Upper lobe of left lung (tissue), 6 donors: ENCODE measurements at regions not wholly inside any gene's neighbourhood (a gene's known extent, or its start where the extent isn't known, plus 50 kb on each side); places are given as distances from the start of the nearest gene placed in this dataset.

ENCODE experiments used
- ATAC-seq, 2 donors: fragments of 200-7000 bp; cut with Tn5 transposase; one replicate each; pipeline ENCODE4 v1.9.1; 2022; ENCODE audit warnings: mild to moderate bottlenecking in 2 of 2, moderate library complexity in 2 of 2; ENCODE audit not compliant: low FRiP score in 2 of 2
- DNase-seq, 2 donors: peaks; one replicate each; pipeline ENCODE4 v3.0.0-alpha.2; 2019 to 2020
- H3K27ac ChIP-seq, 4 donors: fragments of 200-600 bp; sonication (generic); one replicate each; pipeline ENCODE4 v1.5.1; 2016 to 2019
- H3K27me3 ChIP-seq, 4 donors: fragments of 200-600 bp; sonication (generic); one replicate each; pipeline ENCODE4 v1.5.1; 2017 to 2019
- H3K36me3 ChIP-seq, 4 donors: fragments of 200-600 bp; sonication (generic); one replicate each; pipeline ENCODE4 v1.5.1; 2016 to 2019
- H3K4me1 ChIP-seq, 4 donors: fragments of 200-600 bp; sonication (generic); one replicate each; pipeline ENCODE4 v1.5.1; 2018 to 2019
- H3K4me3 ChIP-seq, 4 donors: fragments of 200-600 bp; sonication (generic); one replicate each; pipeline ENCODE4 v1.5.1; 2017 to 2019; ENCODE audit warnings: mild to moderate bottlenecking in 2 of 4, moderate library complexity in 1 of 4
- H3K9me3 ChIP-seq, 4 donors: fragments of 200-600 bp; sonication (generic); one replicate each; pipeline ENCODE4 v1.5.1; 2018 to 2019
- CTCF ChIP-seq, 6 experiments: fragments of 450-650 bp in 4 of 6; fragments of 200-600 bp in 2 of 6; sonication (generic) in 2 of 6; IDR thresholded peaks; one replicate each; pipeline ENCODE4 v1.5.1; 2016 to 2019; ENCODE audit warnings: antibody characterized with exemption in 6 of 6
- EP300 ChIP-seq, 4 donors: sonication (generic); formaldehyde crosslinking; IDR thresholded peaks; one replicate each; pipeline ENCODE4 v1.5.1; 2017; ENCODE audit warnings: antibody characterized with exemption in 4 of 4, control low read depth in 2 of 4
- POLR2A ChIP-seq, 4 donors: fragments of 450-650 bp; IDR thresholded peaks; one replicate each; pipeline ENCODE4 v1.5.1; 2016 to 2017; ENCODE audit warnings: antibody characterized with exemption in 4 of 4, mild to moderate bottlenecking in 2 of 4
- POLR2AphosphoS5 ChIP-seq, 2 donors: sonication (generic); formaldehyde crosslinking; IDR thresholded peaks; one replicate each; pipeline ENCODE4 v1.5.1; 2017; ENCODE audit warnings: antibody characterized with exemption in 2 of 2
- WGBS, 2 donors: methylation state at CpG; one replicate each; pipeline ENCODE4 v1.1.5; 2017 to 2018; 5-methylcytosine and 5-hydroxymethylcytosine counted together
- donor health status: DM: no; HTN: no; CAD: no; lungs with moderate emphysema.
- donor health status: DM: no; HTN: yes; CAD: no; lungs with severe emphysema.

- no peak for DNase-seq
- no peak overlapping the region for H3K4me3 ChIP-seq
- TF ChIP-seq POLR2A (IDR thresholded peaks at IDR 0.05) = no peak
- TF ChIP-seq CTCF (IDR thresholded peaks at IDR 0.05) = no peak
- TF ChIP-seq POLR2AphosphoS5 (IDR thresholded peaks at IDR 0.05) = no peak
- no peaks in the 10 kb centered on the region for H3K9me3 ChIP-seq
- WGBS, 2 donors = 42 to 44% methylated on average over 3 of the region's 3 CpGs
- no peak overlapping the region for H3K27ac ChIP-seq
- H3K4me1 ChIP-seq = no peaks in the 10 kb centered on the region
- H3K36me3 ChIP-seq = no peaks in the 10 kb centered on the region
- no peaks in the 10 kb centered on the region for H3K27me3 ChIP-seq
- ATAC-seq = no peak
Observed at GRCh38 chr9:23412046-23412445, 414.0 kb downstream of the ELAVL2 start.

GRCh38 chr9:23412458-23412857 is 413.6 kb downstream of the ELAVL2 start:
- no peak for ATAC-seq
- DNase-seq = no peak
- TF ChIP-seq EP300 (IDR thresholded peaks at IDR 0.05) (no peak), POLR2AphosphoS5 (IDR thresholded peaks at IDR 0.05) (no peak), POLR2A (IDR thresholded peaks at IDR 0.05) (no peak), CTCF (IDR thresholded peaks at IDR 0.05) (no peak)
- WGBS, 2 donors = 65 to 81% methylated on average over 3 of the region's 3 CpGs
- Histone ChIP-seq H3K4me3 (no peak overlapping the region), H3K9me3 (no peaks in the 10 kb centered on the region), H3K4me1 (no peaks in the 10 kb centered on the region), H3K27me3 (no peaks in the 10 kb centered on the region), H3K27ac (no peak overlapping the region), H3K36me3 (no peaks in the 10 kb centered on the region)

- Histone ChIP-seq H3K4me1 (no peaks in the 10 kb centered on the region), H3K27me3 (no peaks in the 10 kb centered on the region), H3K27ac (no peak overlapping the region), H3K4me3 (no peak overlapping the region), H3K36me3 (no peaks in the 10 kb centered on the region), H3K9me3 (no peaks in the 10 kb centered on the region)
- DNase-seq (no peak), ATAC-seq (no peak)
- WGBS, 2 donors = 96 to 97% methylated on average over 2 of the region's 2 CpGs
- TF ChIP-seq POLR2AphosphoS5 (IDR thresholded peaks at IDR 0.05) = no peak
- no peak for TF ChIP-seq EP300 (IDR thresholded peaks at IDR 0.05)
- TF ChIP-seq POLR2A (IDR thresholded peaks at IDR 0.05) = no peak
- TF ChIP-seq CTCF (IDR thresholded peaks at IDR 0.05) = no peak
Observed at GRCh38 chr9:23413541-23413940, 412.5 kb downstream of the ELAVL2 start.

GRCh38 chr9:23423999-23424398 is 402.0 kb downstream of the ELAVL2 start:
- DNase-seq (no peak), ATAC-seq (no peak)
- no peak for TF ChIP-seq POLR2A (IDR thresholded peaks at IDR 0.05)
- no peak for TF ChIP-seq EP300 (IDR thresholded peaks at IDR 0.05)
- no peak for TF ChIP-seq CTCF (IDR thresholded peaks at IDR 0.05)
- TF ChIP-seq POLR2AphosphoS5 (IDR thresholded peaks at IDR 0.05) = no peak
- WGBS, 2 donors = 89 to 92% methylated on average over 6 of the region's 6 CpGs
- no peaks in the 10 kb centered on the region for H3K9me3 ChIP-seq
- H3K36me3 ChIP-seq = no peaks in the 10 kb centered on the region
- no peaks in the 10 kb centered on the region for H3K4me1 ChIP-seq
- H3K27me3 ChIP-seq = no peaks in the 10 kb centered on the region
- no peak overlapping the region for H3K4me3 ChIP-seq
- H3K27ac ChIP-seq = no peak overlapping the region

GRCh38 chr9:23426144-23426543 is 399.9 kb downstream of the ELAVL2 start:
- H3K4me1 ChIP-seq = no peaks in the 10 kb centered on the region
- no peaks in the 10 kb centered on the region for H3K9me3 ChIP-seq
- TF ChIP-seq EP300 (IDR thresholded peaks at IDR 0.05) = no peak
- no peak for TF ChIP-seq POLR2AphosphoS5 (IDR thresholded peaks at IDR 0.05)
- TF ChIP-seq CTCF (IDR thresholded peaks at IDR 0.05) = no peak
- H3K36me3 ChIP-seq = no peaks in the 10 kb centered on the region
- H3K4me3 ChIP-seq = no peak overlapping the region
- ATAC-seq (no peak), DNase-seq (no peak)
- H3K27ac ChIP-seq = no peak overlapping the region
- 94 to 100% methylated on average over 1 of the region's 1 CpG for WGBS, 2 donors
- H3K27me3 ChIP-seq = no peaks in the 10 kb centered on the region
